ENCODE measurements at regions not wholly inside any gene's neighbourhood (a gene's known extent, or its start where the extent isn't known, plus 50 kb on each side); places are given as distances from the start of the nearest gene placed in this dataset.

- no peak for DNase-seq
These were observed 439.5 kb upstream of the ZEB2 start for GRCh38 chr2:144959416-144959815.

- no peak for DNase-seq
These were observed 431.1 kb upstream of the ZEB2 start for GRCh38 chr2:144950899-144951560.

DNA sequence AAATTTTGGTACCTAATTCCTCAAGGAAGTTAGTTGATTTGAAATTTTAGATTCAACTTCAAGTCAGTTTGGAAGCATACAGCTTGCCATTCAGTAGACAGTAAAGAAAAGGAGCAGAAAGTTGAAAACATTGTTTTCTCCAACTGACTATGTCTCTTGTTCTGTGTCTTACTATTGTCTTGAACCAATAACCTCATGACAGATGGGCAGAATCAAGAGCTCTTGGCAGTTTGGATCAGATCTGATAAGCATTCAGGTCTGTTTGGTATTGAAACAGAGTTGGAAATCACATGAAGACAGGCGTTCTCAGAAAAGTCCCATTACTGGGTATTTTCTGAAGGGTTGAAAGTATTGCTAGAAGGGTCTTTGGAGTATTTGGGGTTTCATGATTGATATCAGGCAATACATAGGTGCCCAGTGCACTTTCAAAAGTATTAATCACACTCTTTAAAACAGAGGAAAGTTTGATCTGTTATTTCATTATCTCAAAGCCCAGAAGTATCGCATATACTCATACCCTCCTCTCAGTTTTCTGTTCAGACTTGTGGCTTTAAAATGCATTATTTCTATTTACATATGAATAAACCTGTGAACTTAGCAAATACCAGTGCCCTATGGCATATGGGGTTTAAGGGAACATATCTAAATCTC, 428.4 kb upstream of the ZEB2 start:
- no peak for DNase-seq

DNA sequence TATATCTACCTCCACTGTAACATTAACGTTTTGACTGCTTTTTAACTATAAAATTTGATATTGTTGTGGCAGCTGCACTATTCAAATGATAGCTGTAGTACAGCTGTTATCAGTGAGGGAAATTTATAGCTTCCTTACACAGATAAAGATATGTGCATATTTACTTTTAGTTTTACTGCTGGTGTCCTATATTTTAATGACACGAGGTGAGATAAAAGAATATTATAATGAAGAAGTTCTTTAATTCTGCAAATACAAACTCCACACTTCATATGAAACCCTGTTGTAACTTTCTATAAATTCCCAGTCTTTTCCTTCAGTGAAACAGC, 427.8 kb upstream of the ZEB2 start:
- no peak for DNase-seq

GRCh38 chr2:144946263-144946662, 426.3 kb upstream of the ZEB2 start:
- DNase-seq: no peak

DNA sequence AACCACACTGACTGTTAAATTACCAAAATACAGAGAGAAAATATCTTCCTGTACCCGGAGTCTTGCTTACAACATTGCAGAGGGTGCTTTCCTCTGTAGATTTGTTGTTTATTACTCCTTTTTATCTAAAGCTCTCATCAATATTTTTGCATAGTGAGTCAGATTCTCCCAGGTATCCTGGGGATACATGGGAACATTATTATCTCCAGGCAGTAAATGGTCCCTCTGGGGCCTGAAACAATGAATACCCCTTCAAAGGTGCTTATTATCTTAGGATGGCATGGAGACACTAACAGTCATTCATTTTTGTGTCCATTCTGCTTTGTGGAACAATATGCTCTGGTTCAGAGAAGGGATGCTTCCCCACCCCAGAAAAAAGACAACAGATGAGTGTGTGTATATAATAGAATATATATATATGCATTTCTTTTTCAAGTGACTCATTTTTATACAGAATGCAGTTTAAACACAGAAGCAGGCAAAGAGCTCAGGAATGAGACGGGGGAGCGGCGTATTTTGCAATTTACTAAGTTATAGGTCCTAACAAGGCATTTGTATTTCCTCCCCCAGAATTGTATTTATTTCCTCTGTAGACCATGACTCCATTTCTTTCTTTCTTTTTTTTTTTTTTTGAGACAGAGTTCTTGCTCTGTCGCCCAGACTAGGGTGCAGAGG, 424.8 kb upstream of the ZEB2 start:
- DNase-seq: no peak

- DNase-seq: no peak
These were observed 424.1 kb upstream of the ZEB2 start for GRCh38 chr2:144943986-144944385.

DNA sequence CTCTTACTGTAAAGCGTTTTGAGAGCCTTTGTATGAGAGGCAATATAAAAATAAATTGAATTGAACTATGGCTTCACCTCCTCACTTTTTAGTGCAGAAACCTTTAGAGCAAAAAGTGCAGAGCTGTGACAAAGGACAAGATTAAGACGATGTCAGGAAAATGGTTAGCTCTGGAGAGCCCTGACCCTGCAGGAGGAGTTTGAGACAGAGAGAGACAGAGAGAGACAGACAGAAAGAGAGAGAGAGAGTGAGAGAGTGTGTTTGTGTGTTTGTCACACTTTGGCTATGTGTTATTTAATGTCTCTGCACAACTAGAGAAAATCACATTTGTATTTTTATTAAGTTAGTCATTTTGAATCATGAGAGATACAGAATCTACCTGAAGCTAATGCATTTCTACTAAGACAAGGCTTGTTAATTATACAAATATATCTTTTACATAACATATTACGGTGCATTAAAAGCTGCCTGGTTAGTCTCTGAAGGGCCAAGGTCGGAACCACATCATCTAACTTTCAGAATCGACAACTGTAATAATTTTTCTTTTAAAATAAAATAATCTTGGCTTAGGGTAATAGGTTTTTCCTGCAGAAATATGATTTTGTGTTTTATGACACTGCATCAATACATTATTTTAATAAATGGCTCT, 423.5 kb upstream of the ZEB2 start:
- DNase-seq: no peak

GRCh38 chr2:144942516-144943256, 422.8 kb upstream of the ZEB2 start:
- no peak for DNase-seq

- no peak for DNase-seq
These were observed 422.0 kb upstream of the ZEB2 start for GRCh38 chr2:144941743-144942488.

GRCh38 chr2:144939590-144939989, 419.7 kb upstream of the ZEB2 start:
- peak; percentile 11 for DNase-seq

- DNase-seq: peak; percentile 36
These were observed 418.2 kb upstream of the ZEB2 start for GRCh38 chr2:144937910-144938709.

DNA sequence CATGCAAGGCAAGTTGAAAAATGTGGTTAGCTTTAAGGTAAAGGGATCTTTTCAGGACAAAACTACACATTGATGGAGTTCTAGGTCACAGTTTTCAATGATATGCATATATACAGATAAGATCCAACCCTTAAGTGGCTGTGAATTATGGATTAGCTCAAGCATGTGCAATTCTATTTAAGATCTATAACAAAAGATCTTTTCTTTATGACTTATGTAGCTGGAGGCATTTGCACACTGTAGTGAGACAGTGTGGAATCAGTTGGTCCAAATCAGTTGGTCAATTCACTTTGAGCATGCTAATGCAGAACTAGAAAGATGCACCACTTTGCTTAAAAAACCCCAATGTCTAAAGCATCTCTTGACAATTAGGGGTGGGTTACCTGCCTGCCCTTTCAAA, 417.1 kb upstream of the ZEB2 start:
- no peak for DNase-seq

DNA sequence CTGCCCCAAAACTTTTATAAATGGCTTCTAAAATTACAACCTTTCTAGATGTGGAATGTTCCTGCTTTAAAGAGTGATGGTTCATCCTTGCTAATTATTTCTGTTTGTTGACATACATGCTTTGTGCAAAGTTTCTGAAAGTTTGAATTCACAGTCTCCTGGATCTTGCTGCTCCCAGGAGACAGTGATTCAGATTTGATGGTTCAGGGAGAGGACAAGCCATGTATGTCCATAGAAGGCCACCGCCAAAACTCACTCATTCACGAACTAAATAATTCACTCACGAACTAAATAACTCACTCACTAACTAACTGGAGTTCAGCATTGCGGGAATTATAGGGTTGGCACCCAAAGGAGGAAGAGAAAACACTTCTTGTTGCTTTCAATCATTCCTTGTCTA, 416.5 kb upstream of the ZEB2 start:
- no peak for DNase-seq

DNA sequence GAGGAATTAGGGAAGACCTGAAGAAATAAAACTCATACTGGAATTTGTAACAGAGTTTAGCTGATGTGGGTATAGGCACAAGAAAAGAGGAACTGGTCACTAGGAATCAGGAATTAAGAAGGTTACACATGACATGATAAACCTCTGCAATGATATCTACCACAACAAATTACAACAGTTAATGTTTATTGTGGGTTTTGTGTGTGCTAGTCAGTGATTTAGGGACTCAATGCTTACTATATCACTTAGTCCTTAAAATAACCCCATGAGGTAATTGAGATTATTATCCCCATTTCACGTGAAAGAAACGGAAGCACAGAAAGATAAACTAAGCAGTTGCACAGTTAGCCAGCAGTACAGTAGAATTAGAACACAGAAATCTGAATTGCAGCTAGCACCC, 415.8 kb upstream of the ZEB2 start:
- DNase-seq: no peak

DNA sequence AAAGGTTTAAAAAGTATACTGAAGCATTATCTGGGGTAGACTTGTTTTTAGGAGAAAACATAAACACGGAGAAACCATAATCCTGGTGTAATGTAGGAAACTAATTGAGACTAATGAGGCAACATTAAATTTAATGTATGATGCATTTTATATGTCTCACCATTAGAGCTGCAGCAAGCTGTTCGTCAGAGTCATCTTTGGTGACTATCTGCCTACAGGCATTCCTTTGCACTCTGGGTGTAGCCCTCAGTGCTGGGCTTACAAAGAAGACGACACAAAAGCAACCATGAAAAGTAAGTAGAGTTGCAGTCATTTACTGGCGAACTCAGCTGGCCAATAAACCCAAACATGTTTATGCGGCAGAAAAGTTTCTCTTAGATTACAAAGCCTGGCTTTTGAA, 415.3 kb upstream of the ZEB2 start:
- no peak for DNase-seq

- DNase-seq: no peak
These were observed 412.0 kb upstream of the ZEB2 start for GRCh38 chr2:144931960-144932359.

DNA sequence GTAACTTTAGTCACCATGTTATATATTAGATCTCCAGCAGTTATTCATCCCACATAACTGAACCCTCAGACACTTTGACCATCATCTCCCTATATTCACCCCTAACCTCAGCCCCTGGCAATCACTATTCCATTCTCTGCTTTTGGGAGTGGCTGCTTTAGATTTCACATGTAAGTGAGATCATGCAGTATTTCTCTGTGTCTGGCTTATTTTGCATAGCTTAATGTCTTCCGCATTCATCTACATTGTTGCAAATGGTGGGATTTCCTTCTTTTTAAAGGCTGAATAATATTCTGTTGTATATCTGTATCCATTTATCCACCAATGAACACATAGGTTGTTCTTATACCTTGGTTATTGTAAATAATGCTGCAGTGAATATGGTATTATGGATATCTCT, 411.6 kb upstream of the ZEB2 start:
- no peak for DNase-seq

DNA sequence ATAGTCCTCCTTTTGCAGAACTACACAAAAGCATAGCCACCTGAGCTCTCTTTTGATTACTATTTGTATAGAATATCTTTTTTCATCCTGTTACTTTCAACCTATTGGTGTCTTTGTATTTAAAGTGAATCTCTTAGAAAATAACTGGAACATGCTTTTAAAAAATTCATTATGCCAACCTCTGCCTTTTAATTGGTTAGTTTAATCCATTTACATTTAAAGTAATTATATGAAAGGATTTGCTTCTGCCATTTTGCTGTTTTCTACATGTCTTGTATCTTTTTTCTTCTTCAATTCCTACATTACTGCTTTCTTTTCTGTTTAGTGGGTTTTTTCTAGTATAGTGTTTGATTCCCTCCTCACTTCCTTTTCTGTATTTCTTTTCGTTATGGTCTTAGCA, 407.5 kb upstream of the ZEB2 start:
- DNase-seq: no peak

GRCh38 chr2:144925886-144926285, 406.0 kb upstream of the ZEB2 start:
- no peak for DNase-seq

GRCh38 chr2:144924827-144925226, 404.9 kb upstream of the ZEB2 start:
- DNase-seq: no peak

DNA sequence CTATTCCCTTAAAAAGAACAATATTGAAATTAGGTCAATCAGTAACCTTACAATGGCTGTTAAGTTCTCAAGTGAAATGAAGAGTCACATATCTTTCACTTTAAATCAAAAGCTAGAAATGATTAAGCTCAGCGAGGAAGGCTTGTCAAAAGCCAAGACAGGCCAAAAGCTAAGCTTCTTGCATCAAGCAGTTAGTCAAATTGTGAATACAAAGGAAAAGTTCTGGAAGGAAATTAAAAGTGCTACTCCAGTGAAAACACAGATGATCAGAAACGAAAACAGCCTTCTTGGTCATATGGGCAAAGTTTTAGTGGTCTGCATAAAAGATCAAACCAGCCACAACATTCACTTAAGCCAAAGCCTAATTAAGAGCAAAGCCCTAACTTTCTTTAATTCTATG, 402.6 kb upstream of the ZEB2 start:
- DNase-seq: no peak

Data from midbrain (tissue), 1 donor.